ENCODE measurements at regions not wholly inside any gene's neighbourhood (a gene's known extent, or its start where the extent isn't known, plus 50 kb on each side); places are given as distances from the start of the nearest gene placed in this dataset.

- no peaks in the 10 kb centered on the region for H3K36me3 ChIP-seq (ENCODE audit: control insufficient read depth in 2 of 2, extremely low read depth in 1 of 2, insufficient read depth in 2 of 2, low read length in 2 of 2)
- no peaks in the 10 kb centered on the region for H3K9me1 ChIP-seq (replicated peaks; ENCODE audit: control insufficient read depth, extremely low read depth, insufficient read depth, low read length)
- BruUV-seq (replicated peaks): no TSS peak
- H3K4me1 ChIP-seq (ENCODE audit: control insufficient read depth, extremely low read depth, insufficient read depth, low read length): no peaks in the 10 kb centered on the region
- TF ChIP-seq POLR2AphosphoS5 (IDR thresholded peaks at IDR 0.05; ENCODE audit: insufficient read depth, low read depth, low read length) (no peak), MYC (IDR thresholded peaks at IDR 0.05; ENCODE audit: low read depth, low read length) (no peak), CTCF (IDR thresholded peaks at IDR 0.05; ENCODE audit: extremely low read depth in 1 of 2, insufficient read depth in 1 of 2, low read depth in 1 of 2, low read length in 2 of 2) (no peak), POLR2A (IDR thresholded peaks at IDR 0.05; ENCODE audit: low read depth, low read length) (no peak), MAX (IDR thresholded peaks at IDR 0.05; ENCODE audit: insufficient read depth, insufficient read length) (no peak), FOS (IDR thresholded peaks at IDR 0.05; ENCODE audit: borderline replicate concordance, insufficient read depth, low read length) (no peak), JUN (IDR thresholded peaks at IDR 0.05; ENCODE audit: borderline replicate concordance, insufficient read depth, insufficient read length, low read depth) (no peak), GATA2 (IDR thresholded peaks at IDR 0.05; ENCODE audit: insufficient read depth, insufficient read length, low read depth, low read length) (no peak), EZH2 (IDR thresholded peaks at IDR 0.05; ENCODE audit: borderline replicate concordance, low read depth, low read length, severe bottlenecking) (no peak)
- H3K27ac ChIP-seq (ENCODE audit: insufficient read depth, low read depth, low read length): no peak overlapping the region
- no peak overlapping the region for H3K4me3 ChIP-seq (replicated peaks in 1 of 3; ENCODE audit: insufficient read depth in 1 of 3, low read depth in 1 of 3, low read length in 3 of 3)
- POLR2A ChIA-PET: interaction anchor here (0.8 kb wide), 1 partner anchor 530 kb away, joined by 7 read pairs; no protein-coding TSS in a partner anchor
- H3K9me3 ChIP-seq (replicated peaks; ENCODE audit: control insufficient read depth, insufficient read depth, low read length): no peaks in the 10 kb centered on the region
- dilution Hi-C loops (cut with MboI; ENCODE audit: extremely low pct_ligation_motif_present, low sequenced_read_pairs): no loop called here
- no peak for FAIRE-seq
- H3K9ac ChIP-seq (replicated peaks; ENCODE audit: extremely low read depth, insufficient read depth, low read length): no peak overlapping the region
- H4K20me1 ChIP-seq (replicated peaks; ENCODE audit: control insufficient read depth, extremely low read depth, insufficient read depth, low read length): no peaks in the 10 kb centered on the region
- no peak overlapping the region for H3K4me2 ChIP-seq (ENCODE audit: insufficient read depth, low read length)
- intact Hi-C loops (cut with micrococcal nuclease): no loop called here
- H3K27me3 ChIP-seq (ENCODE audit: control insufficient read depth in 2 of 2, insufficient read depth in 2 of 2, low read length in 2 of 2): peaks cover 13 to 30% of the 10 kb centered on the region in 2 experiments
- H2AFZ ChIP-seq (ENCODE audit: low read depth, low read length): no peak overlapping the region
- CTCF ChIA-PET: interaction anchor here (0.6 to 4.2 kb wide), 6 partner anchors 9 to 112 kb away, joined by 3 to 19 read pairs (median 3); no protein-coding TSS in a partner anchor
- H3K79me2 ChIP-seq (ENCODE audit: control insufficient read depth, insufficient read depth, low read length): no peaks in the 10 kb centered on the region
- DNase-seq (ENCODE audit: low read depth, low spot score): no peak
These were observed 93.6 kb downstream of the TNFAIP2 start for GRCh38 chr14:103216857-103217256.

All from endothelial cell of umbilical vein (primary cell).